GM12865 (cell line): ENCODE measurements at regions not wholly inside any gene's neighbourhood (a gene's known extent, or its start where the extent isn't known, plus 50 kb on each side); places are given as distances from the start of the nearest gene placed in this dataset.

Experiments
- DNase-seq: peaks from one replicate; pipeline ENCODE4 v3.0.0; 2010; ENCODE audit warnings: low read depth
- H3K4me3 ChIP-seq: 2 replicates; pipeline ENCODE4 v1.5.1; 2011; ENCODE audit warnings: mild to moderate bottlenecking, low read depth, low read length, control low read depth
- TF ChIP-seq, protein P1 (sequence below): IDR thresholded peaks from 2 replicates; pipeline ENCODE4 v1.5.1; 2011; ENCODE audit warnings: low read length, control low read depth, low read depth, inconsistent platforms; ENCODE audit not compliant: insufficient read depth; ENCODE audit errors: missing control alignments

- TF ChIP-seq, protein P1, sequence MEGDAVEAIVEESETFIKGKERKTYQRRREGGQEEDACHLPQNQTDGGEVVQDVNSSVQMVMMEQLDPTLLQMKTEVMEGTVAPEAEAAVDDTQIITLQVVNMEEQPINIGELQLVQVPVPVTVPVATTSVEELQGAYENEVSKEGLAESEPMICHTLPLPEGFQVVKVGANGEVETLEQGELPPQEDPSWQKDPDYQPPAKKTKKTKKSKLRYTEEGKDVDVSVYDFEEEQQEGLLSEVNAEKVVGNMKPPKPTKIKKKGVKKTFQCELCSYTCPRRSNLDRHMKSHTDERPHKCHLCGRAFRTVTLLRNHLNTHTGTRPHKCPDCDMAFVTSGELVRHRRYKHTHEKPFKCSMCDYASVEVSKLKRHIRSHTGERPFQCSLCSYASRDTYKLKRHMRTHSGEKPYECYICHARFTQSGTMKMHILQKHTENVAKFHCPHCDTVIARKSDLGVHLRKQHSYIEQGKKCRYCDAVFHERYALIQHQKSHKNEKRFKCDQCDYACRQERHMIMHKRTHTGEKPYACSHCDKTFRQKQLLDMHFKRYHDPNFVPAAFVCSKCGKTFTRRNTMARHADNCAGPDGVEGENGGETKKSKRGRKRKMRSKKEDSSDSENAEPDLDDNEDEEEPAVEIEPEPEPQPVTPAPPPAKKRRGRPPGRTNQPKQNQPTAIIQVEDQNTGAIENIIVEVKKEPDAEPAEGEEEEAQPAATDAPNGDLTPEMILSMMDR = no peak
- DNase-seq = no peak
- H3K4me3 ChIP-seq = no peak overlapping the region
Measured at GRCh38 chr14:53391156-53391555, 238.0 kb upstream of the DDHD1 start.

DNA sequence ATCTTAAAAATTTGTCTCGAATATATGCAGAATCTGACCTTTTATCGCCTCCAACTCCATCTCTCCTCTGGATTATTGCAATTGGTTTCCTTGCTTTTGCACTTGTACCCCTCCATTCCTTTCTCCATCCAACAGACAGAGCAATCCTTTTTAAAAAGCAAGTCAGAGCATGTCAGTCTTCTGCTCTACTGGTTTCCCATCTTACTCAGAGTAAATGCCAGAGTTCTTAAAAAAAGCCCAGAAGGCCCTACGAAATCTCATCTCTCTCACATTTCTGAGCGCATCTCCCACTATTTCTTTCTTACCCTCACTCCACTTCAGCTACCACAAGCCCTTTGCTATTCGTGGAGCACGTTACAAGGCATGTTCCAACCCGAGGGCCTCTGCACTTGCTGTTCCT is 236.9 kb upstream of the DDHD1 start:
- no peak overlapping the region for H3K4me3 ChIP-seq
- no peak for DNase-seq
- TF ChIP-seq, protein P1 = no peak

DNA sequence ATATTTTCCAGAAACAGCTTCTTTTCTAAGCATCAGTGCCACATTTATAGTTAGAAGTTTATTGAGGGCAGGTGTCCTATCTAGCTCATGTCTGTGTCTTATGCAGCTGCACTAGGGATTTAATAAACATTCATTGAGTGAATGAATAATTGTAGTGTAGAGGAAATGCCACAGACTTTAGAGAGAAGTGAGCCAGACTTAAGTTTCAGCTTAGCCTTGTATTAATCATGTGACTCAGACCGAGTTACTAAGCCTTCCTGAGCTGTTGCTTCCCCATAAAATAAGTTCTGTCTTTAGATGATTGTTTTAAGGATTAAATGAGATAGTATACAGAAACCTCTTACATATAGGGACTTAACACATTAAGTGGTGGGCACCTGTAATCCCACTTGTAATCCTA is 236.1 kb upstream of the DDHD1 start:
- no peak overlapping the region for H3K4me3 ChIP-seq
- TF ChIP-seq, protein P1 = no peak
- DNase-seq = no peak

DNA sequence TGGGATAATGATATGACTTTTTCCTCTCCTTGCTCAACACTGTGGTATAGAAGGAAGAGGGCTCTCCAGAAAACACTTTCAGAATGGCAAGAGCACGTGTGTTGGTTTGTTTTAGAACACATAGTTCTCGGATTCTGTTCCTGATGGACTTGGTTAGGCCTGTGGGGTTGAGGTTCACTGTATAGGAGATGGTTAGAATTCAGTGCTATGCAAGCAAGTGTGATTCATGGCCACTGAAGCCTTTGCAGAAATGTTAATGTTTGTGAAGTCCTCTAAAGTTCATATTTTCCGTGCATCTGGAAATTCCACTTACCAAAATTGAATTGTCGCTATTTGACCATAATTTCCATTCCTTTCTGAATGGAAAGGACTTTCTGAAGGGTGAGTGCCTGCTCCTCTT is 233.2 kb upstream of the DDHD1 start:
- no peak for DNase-seq
- TF ChIP-seq, protein P1 = no peak
- no peak overlapping the region for H3K4me3 ChIP-seq

- no peak for DNase-seq
Measured at GRCh38 chr14:53384536-53384935, 231.4 kb upstream of the DDHD1 start.

GRCh38 chr14:53384073-53384472 is 230.9 kb upstream of the DDHD1 start:
- TF ChIP-seq, protein P1 = no peak
- H3K4me3 ChIP-seq = no peak overlapping the region

More at GRCh38 chr14:53384536-53384935, 231.4 kb upstream of the DDHD1 start:
- TF ChIP-seq, protein P1 = no peak
- no peak overlapping the region for H3K4me3 ChIP-seq

GRCh38 chr14:53381895-53382294 is 228.8 kb upstream of the DDHD1 start:
- no peak for DNase-seq
- TF ChIP-seq, protein P1 = no peak
- H3K4me3 ChIP-seq = no peak overlapping the region

More at GRCh38 chr14:53384073-53384472, 230.9 kb upstream of the DDHD1 start:
- DNase-seq = no peak
